Endothelial cell of umbilical vein (primary cell): ENCODE measurements at regions not wholly inside any gene's neighbourhood (a gene's known extent, or its start where the extent isn't known, plus 50 kb on each side); places are given as distances from the start of the nearest gene placed in this dataset.

Experiments
- BruUV-seq: library from RNA; stranded (reverse); fragments of 400-500 nt; replicated peaks from 2 replicates; lab custom pipeline; 2021; lab: Mats Ljungman, UMichigan
- CTCF ChIA-PET: fragments of 300-600, 350-600 bp; sonication (Branson Sonifier 250); formaldehyde crosslinking; loops from one replicate; lab custom pipeline; 2021; ENCODE audit warnings: antibody characterized with exemption, inconsistent platforms; lab: Charles Lee
- POLR2A ChIA-PET: fragments of 300-600, 350-600 bp; sonication (Branson Sonifier 250); formaldehyde crosslinking; loops from one replicate; lab custom pipeline; 2021; ENCODE audit warnings: antibody characterized with exemption, inconsistent platforms; lab: Charles Lee
- DNase-seq: peaks from one replicate; pipeline ENCODE4 v3.0.0-alpha.2; 2011; ENCODE audit warnings: low read depth, low spot score
- FAIRE-seq: peaks from 2 replicates; lab custom pipeline; 2011; peaks lifted over from hg19 to GRCh38; lab: Jason Lieb, UNC
- H2AFZ ChIP-seq: 2 replicates; pipeline ENCODE4 v1.6.0; 2012; ENCODE audit warnings: low read depth, low read length, control low read depth, inconsistent platforms
- H3K27ac ChIP-seq: 2 replicates; pipeline ENCODE4 v1.5.1; 2011; ENCODE audit warnings: low read depth, mild to moderate bottlenecking, control low read depth, low read length, moderate library complexity; ENCODE audit not compliant: insufficient read depth
- H3K27me3 ChIP-seq, 2 experiments: 2 replicates each; pipeline versions ENCODE4 v1.6.0 to v1.6.1; 2011; ENCODE audit warnings: low read length in 2 of 2, mixed read lengths in 1 of 2; ENCODE audit not compliant: control insufficient read depth in 2 of 2, insufficient read depth in 2 of 2
- H3K36me3 ChIP-seq, 2 experiments: 2 replicates in 1 of 2; 3 replicates in 1 of 2; pipeline ENCODE4 v1.5.1; 2011; ENCODE audit warnings: low read length in 2 of 2, mild to moderate bottlenecking in 1 of 2, moderate library complexity in 1 of 2; ENCODE audit not compliant: control insufficient read depth in 2 of 2, insufficient read depth in 2 of 2; ENCODE audit errors: extremely low read depth in 1 of 2
- H3K4me1 ChIP-seq: 3 replicates; pipeline ENCODE4 v1.5.1; 2011; ENCODE audit warnings: mild to moderate bottlenecking, low read length; ENCODE audit not compliant: control insufficient read depth, insufficient read depth; ENCODE audit errors: extremely low read depth
- H3K4me2 ChIP-seq: 2 replicates; pipeline ENCODE4 v1.6.1; 2011; ENCODE audit warnings: low read length, control low read depth, mixed read lengths; ENCODE audit not compliant: insufficient read depth
- H3K4me3 ChIP-seq, 3 experiments: fragments of 200-600 bp in 1 of 3; sonication (generic), shearing (Covaris generic) in 1 of 3; replicated peaks in 1 of 3; 2 replicates each; pipeline ENCODE4 v1.5.1; 2011 to 2016; ENCODE audit warnings: control low read depth in 3 of 3, low read length in 3 of 3, mild to moderate bottlenecking in 2 of 3, inconsistent platforms in 1 of 3, low read depth in 1 of 3, moderate library complexity in 1 of 3; ENCODE audit not compliant: insufficient read depth in 1 of 3
- H3K79me2 ChIP-seq: 2 replicates; pipeline ENCODE4 v1.6.0; 2012; ENCODE audit warnings: low read length, inconsistent platforms; ENCODE audit not compliant: control insufficient read depth, insufficient read depth
- H3K9ac ChIP-seq: replicated peaks from 2 replicates; pipeline ENCODE3; 2011; ENCODE audit warnings: low read length, control low read depth; ENCODE audit not compliant: insufficient read depth; ENCODE audit errors: extremely low read depth
- H3K9me1 ChIP-seq: replicated peaks from 3 replicates; pipeline ENCODE4 v1.6.0; 2011; ENCODE audit warnings: mild to moderate bottlenecking, low read length; ENCODE audit not compliant: control insufficient read depth, insufficient read depth; ENCODE audit errors: extremely low read depth
- H3K9me3 ChIP-seq: replicated peaks from 2 replicates; pipeline ENCODE4 v1.5.1; 2012; ENCODE audit warnings: low read length, inconsistent platforms; ENCODE audit not compliant: control insufficient read depth, insufficient read depth
- H4K20me1 ChIP-seq: replicated peaks from 2 replicates; pipeline ENCODE3; 2011; ENCODE audit warnings: mild to moderate bottlenecking, low read length; ENCODE audit not compliant: control insufficient read depth, insufficient read depth; ENCODE audit errors: extremely low read depth
- CTCF ChIP-seq, 2 donors: IDR thresholded peaks; 1 replicate in 1 of 2; 2 replicates in 1 of 2; pipeline ENCODE4 v1.5.1; 2011; ENCODE audit warnings: low read length in 2 of 2, mild to moderate bottlenecking in 2 of 2, moderate library complexity in 2 of 2, control low read depth in 1 of 2, inconsistent platforms in 1 of 2, low read depth in 1 of 2; ENCODE audit not compliant: insufficient read depth in 1 of 2; ENCODE audit errors: extremely low read depth in 1 of 2
- EZH2 ChIP-seq: IDR thresholded peaks from 2 replicates; pipeline ENCODE4 v1.6.1; 2012; ENCODE audit warnings: borderline replicate concordance, low read depth, mild to moderate bottlenecking, moderate library complexity, low read length, inconsistent platforms; ENCODE audit not compliant: severe bottlenecking
- FOS ChIP-seq: IDR thresholded peaks from 2 replicates; pipeline ENCODE4 v1.6.1; 2011; ENCODE audit warnings: mild to moderate bottlenecking, low read length, moderate library complexity, borderline replicate concordance; ENCODE audit not compliant: insufficient read depth
- GATA2 ChIP-seq: IDR thresholded peaks from 2 replicates; pipeline ENCODE4 v1.7.0; 2011; ENCODE audit warnings: low read depth, mild to moderate bottlenecking, moderate library complexity, mixed read lengths, low read length; ENCODE audit not compliant: insufficient read length, insufficient read depth
- JUN ChIP-seq: IDR thresholded peaks from 2 replicates; pipeline ENCODE4 v1.6.1; 2011; ENCODE audit warnings: borderline replicate concordance, low read depth; ENCODE audit not compliant: insufficient read length, insufficient read depth
- MAX ChIP-seq: IDR thresholded peaks from 2 replicates; pipeline ENCODE4 v1.6.1; 2011; ENCODE audit not compliant: insufficient read depth, insufficient read length
- MYC ChIP-seq: IDR thresholded peaks from one replicate; pipeline ENCODE4 v1.6.1; 2011; ENCODE audit warnings: mild to moderate bottlenecking, low read depth, low read length
- POLR2A ChIP-seq: IDR thresholded peaks from 2 replicates; pipeline ENCODE4 v1.6.1; 2012; ENCODE audit warnings: low read depth, mild to moderate bottlenecking, control low read depth, low read length
- POLR2AphosphoS5 ChIP-seq: IDR thresholded peaks from 2 replicates; pipeline ENCODE4 v1.6.1; 2012; ENCODE audit warnings: low read depth, mild to moderate bottlenecking, control low read depth, low read length, moderate library complexity; ENCODE audit not compliant: insufficient read depth
- dilution Hi-C: fragments of 300-500 bp; cut with MboI; formaldehyde crosslinking; loops from one replicate; pipeline ENCODE4 v1.15.0; 2019; ENCODE audit warnings: low sequenced_read_pairs; ENCODE audit not compliant: extremely low pct_ligation_motif_present
- intact Hi-C: fragments of 100-400 bp; cut with micrococcal nuclease; formaldehyde crosslinking; loops from one replicate; pipeline ENCODE4 v1.10.0; 2022

- POLR2A ChIA-PET: no interaction called here
- intact Hi-C loops (no loop called here), dilution Hi-C loops (no loop called here)
- Histone ChIP-seq H3K36me3 (no peaks in the 10 kb centered on the region), H3K4me2 (no peak overlapping the region), H3K27me3 (no peaks in the 10 kb centered on the region), H3K27ac (no peak overlapping the region), H3K9me1 (no peaks in the 10 kb centered on the region), H3K9me3 (no peaks in the 10 kb centered on the region), H3K4me1 (no peaks in the 10 kb centered on the region), H3K4me3 (no peak overlapping the region), H3K79me2 (no peaks in the 10 kb centered on the region), H3K9ac (no peak overlapping the region), H4K20me1 (no peaks in the 10 kb centered on the region), H2AFZ (no peak overlapping the region)
- CTCF ChIA-PET: interaction anchor here (1.2 kb wide), 1 partner anchor 622 kb away, joined by 4 read pairs; no protein-coding TSS in a partner anchor
- FAIRE-seq: no peak
- TF ChIP-seq CTCF (IDR thresholded peaks at IDR 0.05; ENCODE audit: extremely low read depth in 1 of 2, insufficient read depth in 1 of 2, low read depth in 1 of 2, low read length in 2 of 2) (no peak), POLR2A (no peak), MYC (no peak), FOS (no peak), MAX (no peak), POLR2AphosphoS5 (no peak), JUN (no peak), GATA2 (no peak), EZH2 (no peak)
- no TSS peak for BruUV-seq
- DNase-seq: no peak
Observed at GRCh38 chr9:100689635-100690034, 111.8 kb downstream of the CAVIN4 start.
